Hematopoietic multipotent progenitor cell treated with erythropoietin and hydrocortisone succinate and interleukin-3 and kit ligand, for 15 days (in vitro differentiated cells): ENCODE measurements at regions not wholly inside any gene's neighbourhood (a gene's known extent, or its start where the extent isn't known, plus 50 kb on each side); places are given as distances from the start of the nearest gene placed in this dataset.
"Not testable (repeated sequence)": the region's sequence is repeated elsewhere in the genome, so short reads cannot be mapped to it uniquely, and the experiment has no call there.

Experiments
- DNase-seq: peaks from one replicate; pipeline ENCODE4 v3.0.0-alpha.2; 2015; ENCODE audit warnings: low spot score

GRCh38 chr2:105536175-105536574 lies 137.3 kb upstream of the FHL2 start:
- no peak for DNase-seq

GRCh38 chr2:105529258-105529657 lies 130.4 kb upstream of the FHL2 start:
- DNase-seq: not testable (repeated sequence)

- DNase-seq: no peak
Measured at GRCh38 chr2:105526000-105526925, 127.4 kb upstream of the FHL2 start.

- no peak for DNase-seq
Measured at GRCh38 chr2:105525201-105525600, 126.3 kb upstream of the FHL2 start.

- DNase-seq: no peak
Measured at GRCh38 chr2:105522645-105523044, 123.8 kb upstream of the FHL2 start.

GRCh38 chr2:105521616-105522015 lies 122.8 kb upstream of the FHL2 start:
- DNase-seq: no peak

GRCh38 chr2:105521176-105521575 lies 122.3 kb upstream of the FHL2 start:
- peak; percentile 65 for DNase-seq

- DNase-seq: no peak
Measured at GRCh38 chr2:105519516-105519915, 120.7 kb upstream of the FHL2 start.

- no peak for DNase-seq
Measured at GRCh38 chr2:105518897-105519296, 120.0 kb upstream of the FHL2 start.

- no peak for DNase-seq
Measured at GRCh38 chr2:105517814-105518705, 119.2 kb upstream of the FHL2 start.

- no peak for DNase-seq
Measured at GRCh38 chr2:105515581-105516415, 116.9 kb upstream of the FHL2 start.

- no peak for DNase-seq
Measured at GRCh38 chr2:105514576-105514975, 115.7 kb upstream of the FHL2 start.

- DNase-seq: no peak
Measured at GRCh38 chr2:105510761-105511528, 112.1 kb upstream of the FHL2 start.

- DNase-seq: no peak
Measured at GRCh38 chr2:105509269-105510086, 110.6 kb upstream of the FHL2 start.

- DNase-seq: not testable (repeated sequence)
Measured at GRCh38 chr2:105506860-105507259, 108.0 kb upstream of the FHL2 start.

GRCh38 chr2:105504459-105504858 lies 105.6 kb upstream of the FHL2 start:
- DNase-seq: no peak

GRCh38 chr2:105502625-105503334 lies 103.9 kb upstream of the FHL2 start:
- no peak for DNase-seq

- no peak for DNase-seq
Measured at GRCh38 chr2:105498281-105498846, 99.5 kb upstream of the FHL2 start.

GRCh38 chr2:105497094-105497493 lies 98.2 kb upstream of the FHL2 start:
- no peak for DNase-seq
